ENCODE measurements at regions not wholly inside any gene's neighbourhood (a gene's known extent, or its start where the extent isn't known, plus 50 kb on each side); places are given as distances from the start of the nearest gene placed in this dataset.

DNA sequence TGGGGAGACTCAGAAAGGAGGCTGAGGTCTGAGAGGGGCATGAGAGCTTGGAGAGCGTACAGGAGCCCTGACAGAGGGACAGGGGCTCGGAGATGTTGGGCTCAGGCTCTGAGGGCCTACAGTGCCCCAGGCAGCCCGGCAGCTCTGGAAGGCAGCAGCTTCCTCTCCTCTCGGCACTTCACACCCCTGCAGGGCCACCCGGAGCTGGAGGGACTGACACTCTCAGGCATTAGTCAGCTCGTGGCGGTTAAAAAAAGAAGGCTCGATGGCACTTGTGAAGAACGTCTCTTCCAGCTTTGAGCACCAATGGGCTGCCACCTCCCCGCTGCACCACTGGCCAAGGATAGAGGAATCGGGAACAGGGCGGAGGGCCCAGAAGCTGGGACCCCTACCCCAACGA, 62.6 kb upstream of the SIRPA start (continued):
- TF ChIP-seq EZH2 (IDR thresholded peaks at IDR 0.05; ENCODE audit: borderline replicate concordance, control insufficient read depth, low read depth, low read length) (no peak), YY1 (IDR thresholded peaks at IDR 0.05; ENCODE audit: low read depth, low read length) (no peak), ETV6 (conservative IDR thresholded peaks at IDR 0.05 in 1 of 2, IDR thresholded peaks at IDR 0.05 in 1 of 2; ENCODE audit: borderline replicate concordance in 1 of 2, low read depth in 1 of 2) (no peak), EED (IDR thresholded peaks at IDR 0.05; ENCODE audit: low read depth) (no peak), PML (IDR thresholded peaks at IDR 0.05; ENCODE audit: low read length) (no peak)
- TF ChIP-seq, protein P1, sequence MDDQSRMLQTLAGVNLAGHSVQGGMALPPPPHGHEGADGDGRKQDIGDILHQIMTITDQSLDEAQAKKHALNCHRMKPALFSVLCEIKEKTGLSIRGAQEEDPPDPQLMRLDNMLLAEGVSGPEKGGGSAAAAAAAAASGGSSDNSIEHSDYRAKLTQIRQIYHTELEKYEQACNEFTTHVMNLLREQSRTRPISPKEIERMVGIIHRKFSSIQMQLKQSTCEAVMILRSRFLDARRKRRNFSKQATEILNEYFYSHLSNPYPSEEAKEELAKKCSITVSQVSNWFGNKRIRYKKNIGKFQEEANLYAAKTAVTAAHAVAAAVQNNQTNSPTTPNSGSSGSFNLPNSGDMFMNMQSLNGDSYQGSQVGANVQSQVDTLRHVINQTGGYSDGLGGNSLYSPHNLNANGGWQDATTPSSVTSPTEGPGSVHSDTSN (IDR thresholded peaks at IDR 0.05; ENCODE audit: insufficient replicate concordance, low read depth, low read length), result no peak

DNA sequence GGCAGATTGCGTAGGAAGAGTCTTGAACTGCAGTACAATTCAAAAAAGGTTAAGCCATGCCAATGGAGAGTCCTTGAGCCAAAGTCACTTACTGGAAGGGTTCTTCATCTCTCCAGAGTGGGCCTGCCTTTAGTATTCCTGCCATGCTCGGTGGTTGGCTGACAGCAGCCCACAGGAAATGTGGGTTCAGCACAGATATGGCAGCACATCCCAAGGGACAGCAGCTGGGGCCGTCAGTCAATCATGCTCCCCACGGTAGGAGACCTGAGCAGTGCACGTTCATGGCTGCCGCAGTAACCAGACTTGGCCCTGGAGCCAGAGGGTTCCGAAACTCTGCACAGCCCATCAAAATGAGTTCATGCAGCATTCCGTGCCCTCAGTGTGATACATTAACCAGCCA, 63.6 kb upstream of the SIRPA start:
- ChIA-PET POLR2A (no interaction called here), SMC1A (ENCODE audit: uncharacterized antibody, unreplicated experiment) (no interaction called here), CTCF (no interaction called here), RAD21 (ENCODE audit: unreplicated experiment) (no interaction called here)
- no TSS peak for BruUV-seq (replicated peaks)
- DNase-seq (ENCODE audit: low read depth, low spot score), result no peak
- TF ChIP-seq, protein P2, sequence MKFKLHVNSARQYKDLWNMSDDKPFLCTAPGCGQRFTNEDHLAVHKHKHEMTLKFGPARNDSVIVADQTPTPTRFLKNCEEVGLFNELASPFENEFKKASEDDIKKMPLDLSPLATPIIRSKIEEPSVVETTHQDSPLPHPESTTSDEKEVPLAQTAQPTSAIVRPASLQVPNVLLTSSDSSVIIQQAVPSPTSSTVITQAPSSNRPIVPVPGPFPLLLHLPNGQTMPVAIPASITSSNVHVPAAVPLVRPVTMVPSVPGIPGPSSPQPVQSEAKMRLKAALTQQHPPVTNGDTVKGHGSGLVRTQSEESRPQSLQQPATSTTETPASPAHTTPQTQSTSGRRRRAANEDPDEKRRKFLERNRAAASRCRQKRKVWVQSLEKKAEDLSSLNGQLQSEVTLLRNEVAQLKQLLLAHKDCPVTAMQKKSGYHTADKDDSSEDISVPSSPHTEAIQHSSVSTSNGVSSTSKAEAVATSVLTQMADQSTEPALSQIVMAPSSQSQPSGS (IDR thresholded peaks at IDR 0.05; ENCODE audit: low read length), result no peak
- TF ChIP-seq, protein P1 (IDR thresholded peaks at IDR 0.05; ENCODE audit: insufficient replicate concordance, low read depth, low read length), result peak; percentile 18
- Histone ChIP-seq H3K4me1 (ENCODE audit: control insufficient read depth, insufficient read depth, low read length) (peaks cover 4% of the 10 kb centered on the region; the same call in 1 of the 2 replicates), H4K20me1 (ENCODE audit: control insufficient read depth, insufficient read depth) (no peaks in the 10 kb centered on the region), H2AFZ (ENCODE audit: control insufficient read depth, low read depth, low read length) (no peak overlapping the region), H3K27ac (ENCODE audit: control insufficient read depth, insufficient read depth) (no peak overlapping the region), H3K9ac (ENCODE audit: control insufficient read depth, insufficient read depth, low read length) (no peak overlapping the region), H3K79me2 (ENCODE audit: control insufficient read depth, insufficient read depth, low read length) (no peaks in the 10 kb centered on the region), H3K9me3 (replicated peaks; ENCODE audit: control insufficient read depth, insufficient read depth, low read length) (no peaks in the 10 kb centered on the region), H3K4me2 (ENCODE audit: control insufficient read depth, insufficient read depth) (no peak overlapping the region), H3K36me3 (ENCODE audit: control insufficient read depth in 2 of 2, insufficient read depth in 2 of 2, low read length in 1 of 2) (no peaks in the 10 kb centered on the region), H3K27me3 (replicated peaks in 1 of 2; ENCODE audit: control insufficient read depth in 2 of 2, insufficient read depth in 2 of 2, low read length in 1 of 2) (no peaks in the 10 kb centered on the region; a peak in 1 of 4 replicates), H3K4me3 (no peak overlapping the region)
- intact Hi-C loops (cut with micrococcal nuclease; ENCODE audit: unreplicated experiment) (no loop called here), in situ Hi-C loops (cut with MboI) (no loop called here)
- no peak for ATAC-seq
- no peak for FAIRE-seq
- WGBS (ENCODE audit: insufficient coverage, insufficient replicate concordance, low lambda C conversion rate, missing lambda C conversion rate), result 37% methylated on average over 8 of the region's 8 CpGs

All from GM12878 (cell line).